HEK293T (cell line): ENCODE measurements at regions not wholly inside any gene's neighbourhood (a gene's known extent, or its start where the extent isn't known, plus 50 kb on each side); places are given as distances from the start of the nearest gene placed in this dataset.

Experiments used
- ARNT ChIP-seq: fragments of 450-650 bp; IDR thresholded peaks from 2 replicates; pipeline ENCODE4 v1.6.1; 2017; ENCODE audit warnings: mild to moderate bottlenecking
- BHLHE40 ChIP-seq: fragments of 450-650 bp; IDR thresholded peaks from 2 replicates; pipeline ENCODE4 v1.6.1; 2016; ENCODE audit warnings: mild to moderate bottlenecking, moderate library complexity, borderline replicate concordance
- ELF4 ChIP-seq: fragments of 450-650 bp; IDR thresholded peaks from 2 replicates; pipeline ENCODE4 v1.6.1; 2017; ENCODE audit warnings: antibody characterized with exemption
- FOXK2 ChIP-seq: fragments of 450-650 bp; IDR thresholded peaks from 2 replicates; pipeline ENCODE4 v1.6.1; 2016; ENCODE audit warnings: mild to moderate bottlenecking
- FOXM1 ChIP-seq: fragments of 450-650 bp; IDR thresholded peaks from 2 replicates; pipeline ENCODE4 v1.6.1; 2017; ENCODE audit warnings: mild to moderate bottlenecking, borderline replicate concordance
- L3MBTL2 ChIP-seq: fragments of 450-650 bp; conservative IDR thresholded peaks from 2 replicates; pipeline ENCODE4 v1.6.1; 2016; ENCODE audit warnings: mild to moderate bottlenecking
- PKNOX1 ChIP-seq: fragments of 450-650 bp; IDR thresholded peaks from 2 replicates; pipeline ENCODE4 v1.6.1; 2016
- SP1 ChIP-seq: fragments of 450-650 bp; IDR thresholded peaks from 2 replicates; pipeline ENCODE4 v1.6.1; 2017
- SUZ12 ChIP-seq: fragments of 450-650 bp; IDR thresholded peaks from 2 replicates; pipeline ENCODE4 v1.6.1; 2016; ENCODE audit warnings: mild to moderate bottlenecking
- TARDBP ChIP-seq: fragments of 450-650 bp; IDR thresholded peaks from 2 replicates; pipeline ENCODE4 v1.6.1; 2016
- ZNF384 ChIP-seq: fragments of 450-650 bp; IDR thresholded peaks from 2 replicates; pipeline ENCODE4 v1.6.1; 2016

GRCh38 chr19:29879655-29879974 is 62.4 kb upstream of the URI1 start:
- TF ChIP-seq FOXK2 = no peak
- TF ChIP-seq BHLHE40 = no peak
- no peak for TF ChIP-seq FOXM1
- no peak for TF ChIP-seq ARNT
- no peak for TF ChIP-seq PKNOX1
- no peak for TF ChIP-seq ZNF384
- TF ChIP-seq ELF4 = no peak
- TF ChIP-seq SUZ12 = no peak
- no peak for TF ChIP-seq L3MBTL2
- no peak for TF ChIP-seq TARDBP
- TF ChIP-seq SP1 = no peak
